Endothelial cell (in vitro differentiated cells): ENCODE measurements at regions not wholly inside any gene's neighbourhood (a gene's known extent, or its start where the extent isn't known, plus 50 kb on each side); places are given as distances from the start of the nearest gene placed in this dataset.

Experiments
- DNase-seq: peaks from one replicate; pipeline ENCODE4 v3.0.0; 2021; ENCODE audit warnings: low spot score
- H3K27ac Mint-ChIP-seq: one replicate; pipeline ENCODE4 v1.8.0; 2021; ENCODE audit warnings: mixed read lengths, inconsistent platforms; ENCODE audit not compliant: unreplicated experiment
- H3K27me3 Mint-ChIP-seq: one replicate; pipeline ENCODE4 v1.8.0; 2021; ENCODE audit warnings: mild to moderate bottlenecking, moderate library complexity, mixed read lengths, inconsistent platforms; ENCODE audit not compliant: unreplicated experiment
- H3K36me3 Mint-ChIP-seq: one replicate; pipeline ENCODE4 v1.8.0; 2021; ENCODE audit warnings: mild to moderate bottlenecking, low read depth, mixed read lengths, inconsistent platforms; ENCODE audit not compliant: unreplicated experiment
- H3K4me1 Mint-ChIP-seq: one replicate; pipeline ENCODE4 v1.8.0; 2021; ENCODE audit warnings: mild to moderate bottlenecking, mixed read lengths, inconsistent platforms; ENCODE audit not compliant: unreplicated experiment
- H3K4me3 Mint-ChIP-seq: one replicate; pipeline ENCODE4 v1.8.0; 2021; ENCODE audit warnings: mild to moderate bottlenecking, mixed read lengths, inconsistent platforms; ENCODE audit not compliant: unreplicated experiment
- H3K9me3 Mint-ChIP-seq: one replicate; pipeline ENCODE4 v1.8.0; 2021; ENCODE audit warnings: mixed read lengths, inconsistent platforms; ENCODE audit not compliant: unreplicated experiment
- TF ChIP-seq, protein P1 (sequence below): fragments of 200-600 bp; sonication (generic); IDR thresholded peaks from one replicate; pipeline ENCODE4 v1.5.0; 2021; ENCODE audit warnings: antibody characterized with exemption; ENCODE audit not compliant: unreplicated experiment

DNA sequence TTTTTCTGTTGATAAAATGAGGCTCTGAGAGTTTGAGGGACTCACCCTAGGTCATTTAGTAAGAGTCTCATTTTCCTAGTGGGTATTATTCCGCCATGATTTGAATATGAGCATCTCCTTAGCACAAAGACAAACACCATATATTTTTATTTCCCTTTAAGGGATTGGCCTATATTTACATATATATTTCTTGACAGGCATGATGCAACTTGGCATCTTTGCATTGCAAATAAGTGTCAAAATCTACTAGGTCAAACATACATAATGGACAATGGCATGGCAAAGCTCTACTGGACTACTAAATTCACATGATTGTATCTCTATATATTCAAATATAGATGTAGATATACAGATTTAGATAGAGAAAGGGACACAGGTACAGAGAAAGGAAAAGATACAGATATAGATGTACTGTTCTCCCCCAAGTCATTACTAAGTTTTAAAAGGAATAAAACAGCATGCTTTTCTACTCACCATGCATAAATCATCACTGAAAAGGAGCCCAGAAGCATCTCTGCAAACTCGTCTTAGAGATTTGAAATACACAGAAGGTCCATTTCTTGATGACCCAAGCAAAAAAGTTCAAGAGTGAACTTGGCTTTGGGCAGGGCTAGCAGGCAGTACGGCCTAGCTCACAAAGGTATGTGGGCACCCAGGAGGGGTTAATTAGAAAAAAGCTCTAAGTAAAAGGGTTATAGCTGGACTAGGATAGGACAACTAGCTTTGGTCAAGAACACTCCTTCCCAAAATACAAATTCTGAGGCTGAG is 495.8 kb downstream of the NTRK3 start:
- Mint-ChIP-seq H3K27me3 (peaks cover 1% of the 10 kb centered on the region), H3K4me1 (peaks cover 22% of the 10 kb centered on the region)
- TF ChIP-seq, protein P1, sequence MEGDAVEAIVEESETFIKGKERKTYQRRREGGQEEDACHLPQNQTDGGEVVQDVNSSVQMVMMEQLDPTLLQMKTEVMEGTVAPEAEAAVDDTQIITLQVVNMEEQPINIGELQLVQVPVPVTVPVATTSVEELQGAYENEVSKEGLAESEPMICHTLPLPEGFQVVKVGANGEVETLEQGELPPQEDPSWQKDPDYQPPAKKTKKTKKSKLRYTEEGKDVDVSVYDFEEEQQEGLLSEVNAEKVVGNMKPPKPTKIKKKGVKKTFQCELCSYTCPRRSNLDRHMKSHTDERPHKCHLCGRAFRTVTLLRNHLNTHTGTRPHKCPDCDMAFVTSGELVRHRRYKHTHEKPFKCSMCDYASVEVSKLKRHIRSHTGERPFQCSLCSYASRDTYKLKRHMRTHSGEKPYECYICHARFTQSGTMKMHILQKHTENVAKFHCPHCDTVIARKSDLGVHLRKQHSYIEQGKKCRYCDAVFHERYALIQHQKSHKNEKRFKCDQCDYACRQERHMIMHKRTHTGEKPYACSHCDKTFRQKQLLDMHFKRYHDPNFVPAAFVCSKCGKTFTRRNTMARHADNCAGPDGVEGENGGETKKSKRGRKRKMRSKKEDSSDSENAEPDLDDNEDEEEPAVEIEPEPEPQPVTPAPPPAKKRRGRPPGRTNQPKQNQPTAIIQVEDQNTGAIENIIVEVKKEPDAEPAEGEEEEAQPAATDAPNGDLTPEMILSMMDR: no peak

DNA sequence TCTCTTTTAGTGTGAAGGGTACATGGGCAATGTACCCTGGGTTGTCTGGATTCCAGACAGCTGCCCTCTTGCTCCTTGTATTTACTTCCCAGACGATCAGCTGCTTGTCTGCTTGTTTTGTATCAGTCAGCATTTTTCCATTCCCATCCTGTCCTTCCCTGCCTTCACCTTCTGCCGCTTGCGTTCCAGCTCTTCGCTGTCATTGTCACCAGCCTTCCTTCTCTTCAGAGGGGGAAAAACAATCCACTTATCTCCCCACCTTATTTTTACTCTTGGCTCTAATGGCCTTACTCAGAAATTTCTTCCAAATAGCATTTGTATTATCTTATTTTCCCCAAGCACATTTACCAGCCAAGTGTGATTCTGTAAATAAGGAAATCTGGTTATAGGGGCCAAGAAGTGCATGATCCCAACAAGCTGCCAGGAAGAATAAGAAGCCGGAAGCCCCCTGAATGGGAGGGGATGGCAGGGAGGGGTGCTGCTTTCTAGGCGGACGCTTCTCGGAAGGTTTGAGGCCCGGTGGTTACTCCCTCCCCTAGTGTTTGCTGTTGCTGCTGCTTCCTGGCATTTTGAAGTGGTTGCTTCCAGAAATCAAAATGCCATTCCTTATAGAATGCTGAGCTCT is 497.6 kb downstream of the NTRK3 start:
- Mint-ChIP-seq H3K4me1 (peaks cover 14% of the 10 kb centered on the region), H3K27me3 (peaks cover 1% of the 10 kb centered on the region), H3K9me3 (no peaks in the 10 kb centered on the region), H3K4me3 (no peak overlapping the region), H3K36me3 (no peaks in the 10 kb centered on the region), H3K27ac (no peak overlapping the region)
- DNase-seq: no peak
- TF ChIP-seq, protein P1: no peak

More for the DNA sequence above, 495.8 kb downstream of the NTRK3 start:
- Mint-ChIP-seq H3K9me3 (no peaks in the 10 kb centered on the region), H3K27ac (no peak overlapping the region), H3K4me3 (no peak overlapping the region), H3K36me3 (no peaks in the 10 kb centered on the region)
- no peak for DNase-seq

DNA sequence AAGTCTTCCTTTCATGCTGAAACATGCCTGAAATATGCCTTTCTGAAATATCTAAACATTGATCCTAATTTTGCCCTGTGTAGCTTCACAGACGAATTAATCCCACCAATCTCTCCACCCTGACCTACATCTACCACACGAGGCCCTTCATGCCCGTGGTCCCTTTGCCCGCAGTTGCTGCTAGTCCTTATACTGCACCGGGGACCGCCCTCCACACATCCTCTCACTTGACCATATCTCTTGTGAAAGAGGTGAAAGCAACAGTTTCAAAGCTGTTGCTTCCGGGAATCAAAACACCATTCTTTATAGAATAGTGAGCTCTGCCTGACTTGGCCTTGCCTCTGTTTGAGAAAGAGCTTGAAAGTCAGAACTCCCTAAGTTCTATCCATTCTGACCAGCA is 499.5 kb downstream of the NTRK3 start:
- H3K4me3 Mint-ChIP-seq: no peak overlapping the region
- DNase-seq: no peak
- H3K27me3 Mint-ChIP-seq: no peaks in the 10 kb centered on the region
- TF ChIP-seq, protein P1: no peak
- H3K27ac Mint-ChIP-seq: no peak overlapping the region
- peaks cover 9% of the 10 kb centered on the region for H3K4me1 Mint-ChIP-seq
- no peaks in the 10 kb centered on the region for H3K9me3 Mint-ChIP-seq
- no peaks in the 10 kb centered on the region for H3K36me3 Mint-ChIP-seq

DNA sequence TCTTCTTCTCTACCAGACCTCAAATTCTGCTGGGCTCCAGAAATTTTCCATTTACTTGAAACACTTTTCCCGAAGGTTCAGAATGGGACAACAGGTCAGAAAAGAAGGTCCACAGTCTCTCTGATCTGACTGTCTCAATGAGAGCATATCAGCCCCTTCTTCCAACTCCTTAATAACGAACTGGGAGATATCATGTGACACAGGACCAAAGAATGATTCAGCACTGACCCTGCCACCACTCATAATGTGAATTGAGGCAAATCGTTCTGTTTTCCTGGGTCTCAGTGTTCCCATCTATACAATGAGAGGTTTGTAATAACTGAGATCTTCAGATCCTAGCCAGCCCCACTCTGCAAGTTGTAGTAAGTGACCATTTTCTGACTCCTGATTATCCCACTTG is 500.5 kb downstream of the NTRK3 start:
- TF ChIP-seq, protein P1: no peak
- Mint-ChIP-seq H3K27me3 (no peaks in the 10 kb centered on the region), H3K27ac (no peak overlapping the region), H3K4me3 (no peak overlapping the region), H3K9me3 (no peaks in the 10 kb centered on the region), H3K36me3 (no peaks in the 10 kb centered on the region), H3K4me1 (peaks cover under 1% of the 10 kb centered on the region)
- DNase-seq: no peak

DNA sequence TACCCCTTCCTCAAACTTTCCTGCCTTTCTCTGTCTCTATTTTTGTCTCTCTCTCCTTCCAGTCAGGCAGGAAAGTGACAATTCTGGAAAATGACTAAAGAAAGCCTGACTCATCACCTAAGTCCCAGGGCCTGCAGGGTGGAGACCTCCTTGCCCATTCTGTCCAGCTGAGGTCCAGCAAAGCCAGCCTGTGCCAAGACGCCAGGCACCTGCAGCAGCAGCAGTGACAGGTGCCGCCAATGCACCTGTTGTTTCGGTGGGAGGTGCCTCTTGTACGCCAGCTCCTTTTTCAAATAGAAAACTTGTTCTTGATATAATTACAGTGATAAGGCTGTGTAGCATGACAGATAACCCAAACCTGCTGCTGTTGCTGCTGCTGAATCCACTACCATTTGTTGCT is 501.3 kb downstream of the NTRK3 start:
- no peak overlapping the region for H3K4me3 Mint-ChIP-seq
- H3K36me3 Mint-ChIP-seq: no peaks in the 10 kb centered on the region
- no peaks in the 10 kb centered on the region for H3K9me3 Mint-ChIP-seq
- no peaks in the 10 kb centered on the region for H3K4me1 Mint-ChIP-seq
- no peak for DNase-seq
- TF ChIP-seq, protein P1: no peak
- no peaks in the 10 kb centered on the region for H3K27me3 Mint-ChIP-seq
- H3K27ac Mint-ChIP-seq: no peak overlapping the region
